ENCODE measurements at regions not wholly inside any gene's neighbourhood (a gene's known extent, or its start where the extent isn't known, plus 50 kb on each side); places are given as distances from the start of the nearest gene placed in this dataset.
"Not testable (repeated sequence)": the region's sequence is repeated elsewhere in the genome, so short reads cannot be mapped to it uniquely, and the experiment has no call there.

- no peak for DNase-seq (ENCODE audit: low read depth)
These were observed 88.2 kb downstream of the KLHL28 start for GRCh38 chr14:44873536-44873935.

DNA sequence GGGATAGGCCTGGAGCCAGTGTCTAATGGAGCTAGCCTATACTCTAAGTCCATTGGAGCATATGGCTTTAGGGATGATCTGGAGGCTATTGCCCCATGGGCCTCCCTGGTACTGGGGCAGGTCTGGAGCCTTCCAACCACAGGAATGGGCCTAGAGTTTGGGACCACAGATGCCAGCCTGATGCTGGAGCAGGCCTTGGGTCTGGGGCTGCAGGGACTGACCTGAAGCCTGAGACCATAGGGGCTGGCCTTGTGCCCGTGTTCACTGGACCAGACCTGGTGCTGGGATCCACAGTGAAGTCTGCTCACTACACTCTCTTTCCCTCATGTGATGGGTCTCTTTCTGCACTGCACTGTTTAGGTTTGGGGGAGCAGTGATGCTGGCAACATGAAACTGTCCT is 95.0 kb downstream of the KLHL28 start:
- no peak for DNase-seq (ENCODE audit: low read depth)

DNA sequence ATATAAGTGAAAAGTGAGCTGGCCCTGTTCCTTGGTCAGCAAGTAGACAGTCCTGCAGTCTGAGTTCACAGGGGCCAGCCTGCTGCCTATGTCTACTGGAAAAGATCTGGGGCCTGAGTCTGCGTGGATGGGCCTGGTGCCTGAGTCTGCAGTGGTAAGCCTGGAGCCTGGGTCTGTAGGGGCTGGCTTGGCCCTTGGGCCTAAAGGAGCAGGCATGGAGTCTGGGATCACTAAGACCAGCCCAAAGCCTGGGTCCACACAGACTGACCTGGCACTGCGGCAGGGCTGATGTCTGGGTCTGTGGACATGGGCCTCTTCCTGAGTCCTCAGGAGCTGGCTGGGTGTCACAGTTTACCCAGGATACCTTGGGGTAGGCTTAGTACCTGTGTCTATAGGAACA is 95.4 kb downstream of the KLHL28 start:
- DNase-seq (ENCODE audit: low read depth): no peak

DNA sequence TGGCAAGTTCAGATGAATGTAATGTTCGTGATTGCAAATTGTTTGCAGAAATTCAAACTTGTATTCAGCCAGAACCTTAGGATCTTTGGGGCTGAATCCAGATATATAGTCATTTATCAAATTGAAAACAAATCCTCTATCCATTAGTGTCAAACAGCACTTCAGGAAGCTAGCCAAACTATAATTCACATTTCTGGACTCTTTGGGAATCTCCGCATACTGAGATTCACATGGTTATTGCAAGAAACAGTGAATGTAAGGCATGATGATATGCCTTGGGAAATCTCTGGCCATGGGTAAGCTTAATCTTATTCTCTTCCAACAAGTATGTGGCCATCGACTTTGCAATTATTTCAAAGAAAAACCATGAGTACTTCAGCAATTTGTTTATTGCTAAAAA is 98.5 kb downstream of the KLHL28 start:
- DNase-seq (ENCODE audit: low read depth): no peak

GRCh38 chr14:44854114-44854513 is 107.6 kb downstream of the KLHL28 start:
- DNase-seq (ENCODE audit: low read depth): no peak

DNA sequence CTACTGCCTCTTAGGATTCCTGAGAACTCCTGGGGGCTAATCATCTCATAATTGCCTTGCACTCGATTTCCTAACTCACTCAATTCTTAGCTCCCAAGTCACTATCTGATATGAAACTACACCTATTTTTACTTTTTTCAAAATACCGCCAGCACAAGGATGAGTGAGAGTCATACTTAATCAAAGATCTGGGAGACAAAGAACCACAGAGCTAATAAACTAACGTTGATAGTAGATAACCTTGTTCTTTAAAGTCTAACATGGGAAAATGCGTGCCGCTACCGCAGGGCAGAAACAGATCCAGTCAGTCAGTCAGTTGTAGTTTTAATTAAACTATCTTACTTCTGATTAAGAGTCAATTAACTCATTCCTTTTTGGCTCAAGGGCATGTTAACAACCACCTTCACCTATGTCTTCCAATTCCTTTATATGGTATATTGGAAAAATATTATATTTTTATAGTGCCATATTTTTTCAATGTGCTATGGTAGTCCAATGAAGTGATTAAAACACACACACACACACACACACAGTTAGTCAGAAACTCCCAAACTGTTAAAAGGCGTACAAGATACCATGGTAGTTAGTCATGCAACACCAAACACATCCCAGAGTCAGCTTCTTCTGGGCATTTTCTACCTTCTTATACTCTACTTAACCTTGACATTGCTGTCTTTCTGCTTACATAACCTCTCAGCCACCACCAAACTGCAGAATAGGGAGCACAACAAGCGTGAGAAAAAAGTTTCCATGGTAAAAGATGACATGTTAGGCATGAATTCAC is 114.0 kb downstream of the KLHL28 start:
- peak; percentile 13 for DNase-seq (ENCODE audit: low read depth)

GRCh38 chr14:44846232-44846824 is 115.4 kb downstream of the KLHL28 start:
- DNase-seq (ENCODE audit: low read depth): peak; percentile 29

DNA sequence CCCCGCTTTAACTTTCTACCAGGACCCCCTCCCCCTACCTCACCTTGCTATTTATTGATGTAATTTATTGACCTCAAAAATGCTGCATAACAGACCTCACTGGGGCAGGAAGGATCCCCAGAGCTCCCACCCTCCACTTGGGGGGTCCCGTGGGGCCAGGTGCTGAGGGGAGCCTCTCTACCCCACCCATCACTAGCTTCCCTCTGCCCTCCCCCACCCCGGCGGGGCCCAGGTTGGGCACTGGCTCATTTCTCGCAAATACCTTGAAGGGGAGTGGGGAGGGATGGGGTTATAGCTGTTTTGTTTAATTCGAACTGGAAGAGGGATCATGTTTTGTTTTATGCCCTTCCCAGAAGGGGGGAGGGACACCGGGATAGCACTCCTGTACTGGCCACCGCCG is 125.8 kb downstream of the KLHL28 start:
- not testable (repeated sequence) for DNase-seq (ENCODE audit: low read depth)

- no peak for DNase-seq (ENCODE audit: low read depth)
These were observed 128.2 kb downstream of the KLHL28 start for GRCh38 chr14:44833376-44834060.

DNA sequence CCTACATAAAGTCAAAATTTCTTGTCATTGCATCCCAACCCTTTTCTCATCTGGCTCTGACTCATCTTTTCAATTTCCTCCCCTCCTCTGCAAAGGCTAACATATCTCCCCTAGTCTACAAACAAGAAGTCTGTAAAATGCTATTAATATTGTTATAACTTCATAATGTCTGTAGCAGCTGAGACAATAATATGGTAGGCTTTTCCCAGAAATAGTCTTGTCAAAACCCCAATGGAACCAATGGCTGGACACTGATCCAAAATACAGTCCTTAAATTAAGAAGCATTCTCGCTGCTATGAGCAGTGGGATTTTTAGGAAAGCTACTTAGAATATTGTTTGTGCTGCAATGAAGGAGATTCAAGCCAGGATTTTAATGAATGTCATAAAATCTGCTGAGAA is 131.4 kb downstream of the KLHL28 start:
- DNase-seq (ENCODE audit: low read depth): no peak

DNA sequence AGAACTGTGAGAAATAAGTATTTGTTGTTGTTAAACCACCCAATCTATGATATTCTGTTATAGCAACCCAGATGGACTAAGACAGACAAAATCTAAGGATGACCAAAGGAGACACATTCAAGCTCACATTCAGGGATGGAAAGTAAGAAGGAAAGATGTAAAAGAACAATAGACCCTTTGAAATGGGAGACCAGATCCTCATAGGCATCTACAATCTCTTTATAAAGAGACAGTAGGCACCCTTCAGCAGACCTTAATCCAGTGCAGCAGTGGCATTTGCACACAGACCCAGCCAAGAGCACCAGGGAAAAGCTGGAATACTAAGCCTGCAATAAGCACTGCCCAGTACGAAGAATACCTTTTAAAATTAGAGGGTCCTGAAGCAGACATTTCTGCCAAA is 132.7 kb downstream of the KLHL28 start:
- DNase-seq (ENCODE audit: low read depth): no peak

DNA sequence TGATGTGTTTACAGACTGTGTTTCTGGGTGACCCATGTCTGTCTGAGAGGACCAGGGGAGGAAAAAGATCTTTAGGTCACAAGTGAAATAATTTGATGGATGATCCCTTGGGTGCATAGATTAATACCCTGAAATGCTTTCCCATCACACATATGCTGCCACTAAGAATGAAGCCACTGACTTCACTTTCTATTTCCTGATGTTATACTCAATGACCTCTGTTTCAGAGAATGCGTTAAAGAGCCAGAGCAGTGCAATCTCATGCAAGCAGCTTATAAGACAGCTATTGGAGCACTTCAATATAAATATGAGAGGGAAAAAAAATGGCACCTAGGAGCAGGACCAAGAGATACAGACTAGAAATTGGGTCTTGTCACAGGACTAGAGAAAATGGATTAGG is 133.7 kb downstream of the KLHL28 start:
- DNase-seq (ENCODE audit: low read depth): no peak

GRCh38 chr14:44820230-44820964 is 141.3 kb downstream of the KLHL28 start:
- DNase-seq (ENCODE audit: low read depth): no peak

DNA sequence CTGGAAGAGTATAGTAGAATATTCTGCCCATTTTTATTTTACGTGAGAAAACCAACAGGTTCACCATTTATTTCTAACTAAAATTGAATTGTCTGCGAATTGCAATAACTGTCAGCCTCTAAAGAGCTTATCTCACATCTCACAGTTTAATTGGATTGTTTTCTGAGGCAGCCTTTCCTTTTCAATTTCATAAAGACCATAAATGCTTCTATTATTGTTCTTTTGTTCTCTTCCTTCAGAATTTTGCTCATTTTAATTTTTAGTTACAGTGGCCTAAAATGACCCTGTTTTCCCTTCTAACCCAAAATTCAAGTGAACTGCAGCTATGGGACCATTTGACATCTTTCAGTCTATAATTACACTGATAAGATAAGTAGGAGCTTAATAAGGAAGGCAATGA is 147.6 kb downstream of the KLHL28 start:
- no peak for DNase-seq (ENCODE audit: low read depth)

- no peak for DNase-seq (ENCODE audit: low read depth)
These were observed 149.1 kb downstream of the KLHL28 start for GRCh38 chr14:44812672-44813071.

GRCh38 chr14:44804391-44804790 is 157.4 kb downstream of the KLHL28 start:
- no peak for DNase-seq (ENCODE audit: low read depth)

- DNase-seq (ENCODE audit: low read depth): peak; percentile 65
These were observed 158.4 kb downstream of the KLHL28 start for GRCh38 chr14:44803239-44803905.

GRCh38 chr14:44798386-44799242 is 163.1 kb downstream of the KLHL28 start:
- DNase-seq (ENCODE audit: low read depth): no peak

GRCh38 chr14:44795725-44796124 is 166.0 kb downstream of the KLHL28 start:
- no peak for DNase-seq (ENCODE audit: low read depth)

DNA sequence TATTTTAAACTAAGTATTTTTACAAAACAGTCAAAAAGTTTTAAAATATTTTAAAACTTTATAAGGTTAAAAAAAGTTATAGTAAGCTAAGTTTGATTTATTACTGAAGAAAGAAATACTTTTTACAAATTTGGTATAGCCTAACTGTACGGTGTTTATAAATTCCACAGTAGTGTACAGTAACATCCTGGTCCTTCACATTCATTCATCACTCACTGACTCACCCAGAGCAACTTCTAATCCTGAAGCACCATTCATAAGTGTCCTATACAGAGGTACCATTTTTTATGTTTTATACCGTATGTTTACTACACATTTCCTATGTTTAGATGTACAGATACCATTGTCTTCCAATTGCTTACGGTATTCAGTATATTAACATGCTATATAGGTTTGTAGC is 170.0 kb downstream of the KLHL28 start:
- DNase-seq (ENCODE audit: low read depth): no peak

GRCh38 chr14:44788612-44789011 is 173.1 kb downstream of the KLHL28 start:
- DNase-seq (ENCODE audit: low read depth): no peak

Measured in LHCN-M2 (cell line).